SU-DHL-6 (cell line): ENCODE measurements at regions not wholly inside any gene's neighbourhood (a gene's known extent, or its start where the extent isn't known, plus 50 kb on each side); places are given as distances from the start of the nearest gene placed in this dataset.

Source experiments
- CTCF ChIP-seq: fragments of 200-600 bp; sonication (generic); IDR thresholded peaks from one replicate; pipeline ENCODE4 v1.5.1; 2017; ENCODE audit warnings: antibody characterized with exemption, mild to moderate bottlenecking, low read length, moderate library complexity; ENCODE audit not compliant: insufficient read depth, poor library complexity, severe bottlenecking
- EZH2phosphoT487 ChIP-seq: fragments of 200-600 bp; sonication (generic), shearing (Covaris generic); conservative IDR thresholded peaks from 2 replicates; pipeline ENCODE4 v1.6.1; 2018; ENCODE audit warnings: mild to moderate bottlenecking, antibody characterized with exemption, low read length, moderate library complexity, mixed read lengths

GRCh38 chr6:119649531-119649930 lies 300.0 kb upstream of the MAN1A1 start:
- TF ChIP-seq CTCF = no peak
- TF ChIP-seq EZH2phosphoT487 = no peak
